SIG-M5 treated with dmso at 0.1 percent for 504 hours (cell line): ENCODE measurements at regions not wholly inside any gene's neighbourhood (a gene's known extent, or its start where the extent isn't known, plus 50 kb on each side); places are given as distances from the start of the nearest gene placed in this dataset.

Source experiments
- DNase-seq: peaks from one replicate; lab custom pipeline; 2025; ENCODE audit not compliant: unreplicated experiment; lab: John Stamatoyannopoulos, UW

DNA sequence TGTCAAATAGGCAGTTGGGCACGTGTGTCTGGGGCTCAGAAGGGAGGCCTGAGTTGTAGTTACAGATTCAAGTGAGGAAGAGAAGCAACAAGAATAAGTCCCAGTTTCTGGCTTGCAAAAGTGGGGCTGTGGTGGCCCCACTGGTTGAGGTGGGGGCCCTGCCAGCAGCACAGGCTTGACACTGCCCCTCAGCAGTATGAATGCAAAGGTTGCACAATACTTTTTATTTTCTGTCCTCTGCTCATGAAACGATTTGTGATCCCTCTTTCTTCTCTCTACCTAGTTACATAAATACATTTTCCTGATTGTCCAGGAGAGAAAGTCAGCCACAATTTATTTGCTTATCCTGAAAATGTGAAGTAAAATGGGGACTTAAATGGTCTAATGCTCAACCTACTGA, 577.8 kb downstream of the AACS start:
- DNase-seq: no peak

DNA sequence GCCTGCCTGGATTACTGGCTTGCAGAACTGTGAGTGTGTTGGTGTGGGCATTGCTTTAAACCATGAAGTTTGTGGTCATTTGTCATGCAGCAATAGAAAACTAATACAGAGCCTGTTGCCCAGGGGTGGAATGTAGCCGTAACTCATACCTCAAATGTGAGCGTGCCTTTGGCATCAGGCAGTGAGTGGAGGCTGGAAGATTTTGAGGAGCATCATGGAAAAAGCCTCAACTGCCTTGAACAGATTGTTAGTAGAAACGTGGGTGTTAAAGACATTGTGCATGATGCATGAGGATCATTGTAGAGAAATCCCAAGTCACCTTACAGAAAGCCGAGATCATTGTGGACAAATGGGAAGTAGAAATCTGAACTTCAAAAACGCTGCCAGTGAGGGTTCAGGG, 580.5 kb downstream of the AACS start:
- DNase-seq: no peak

DNA sequence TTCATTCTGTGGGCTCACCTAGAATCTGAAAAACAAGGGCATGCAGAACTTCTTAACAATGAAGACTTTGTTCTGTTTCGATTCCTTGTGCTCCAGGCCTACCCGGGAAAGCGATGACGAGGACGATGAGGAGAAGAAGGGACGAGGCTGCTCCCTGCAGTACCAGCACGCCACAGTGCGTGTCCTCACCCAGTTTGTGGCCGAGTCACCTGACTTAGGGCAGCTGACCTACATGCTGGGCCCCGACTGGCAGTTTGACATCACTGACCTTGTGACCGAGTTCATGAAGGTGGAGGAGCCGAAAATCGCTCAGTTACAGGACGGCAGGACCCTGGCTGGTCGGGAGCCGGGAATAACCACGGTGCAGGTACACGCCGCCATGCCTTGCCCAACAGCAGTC, 585.4 kb downstream of the AACS start:
- DNase-seq: no peak

- no peak for DNase-seq
Measured at GRCh38 chr12:125651625-125652024, 586.4 kb downstream of the AACS start.

DNA sequence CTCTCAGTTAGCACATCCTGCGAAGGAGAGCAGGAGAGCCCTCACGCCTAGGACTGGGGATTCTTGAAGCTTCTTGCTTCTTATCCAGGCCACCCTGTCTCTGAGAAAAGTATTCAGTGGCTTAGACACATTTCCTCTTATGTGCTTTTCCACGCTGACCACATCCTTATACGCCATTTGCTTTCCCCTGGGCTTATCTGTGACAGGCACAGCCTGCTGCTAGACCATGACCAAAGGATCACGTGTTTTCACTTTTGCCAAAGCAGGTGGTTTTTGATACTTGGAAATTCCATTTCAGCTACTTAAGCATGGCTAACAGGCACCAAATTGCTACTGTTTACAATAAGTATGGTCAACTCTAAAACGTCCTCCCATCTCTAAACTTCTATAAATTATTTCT, 587.4 kb downstream of the AACS start:
- DNase-seq: no peak

- DNase-seq: no peak
Measured at GRCh38 chr12:125657681-125658080, 592.4 kb downstream of the AACS start.

GRCh38 chr12:125674554-125675338, 609.5 kb downstream of the AACS start:
- no peak for DNase-seq

DNA sequence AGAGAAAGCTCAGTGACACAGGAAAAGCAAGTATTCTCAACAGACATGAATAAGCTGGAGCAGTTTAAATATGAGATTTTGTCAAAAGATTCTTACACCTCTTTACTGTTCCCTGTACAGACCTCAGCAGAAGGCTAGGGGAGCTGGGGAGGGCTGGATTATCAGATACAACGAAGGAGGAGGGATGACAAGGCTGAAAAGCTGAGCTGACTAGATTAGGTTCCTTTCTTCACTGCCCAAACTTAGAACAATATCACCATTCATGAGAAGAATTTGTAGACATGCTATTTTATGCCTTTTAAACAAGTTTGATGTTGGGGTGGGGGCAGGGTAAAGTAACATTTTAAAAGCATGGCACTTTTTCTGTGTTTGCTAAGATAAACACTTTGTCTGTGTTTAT, 611.1 kb downstream of the AACS start:
- DNase-seq: no peak

DNA sequence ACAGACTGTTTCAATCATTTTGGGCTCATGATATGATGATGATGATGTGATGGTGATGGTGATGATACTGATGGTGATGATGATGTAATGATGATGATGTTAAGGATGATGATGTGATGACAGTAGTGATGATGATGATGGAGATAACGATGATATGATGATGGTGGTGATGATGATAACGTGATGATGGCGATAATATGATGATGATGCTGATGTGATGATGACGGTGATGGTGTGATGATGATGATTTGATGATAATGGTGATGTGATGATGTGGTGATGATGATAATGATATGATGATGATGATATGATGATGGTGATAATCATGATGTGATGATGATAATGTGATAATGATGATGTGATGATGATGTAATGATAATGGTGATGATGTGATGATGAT, 612.6 kb downstream of the AACS start:
- DNase-seq: no peak

DNA sequence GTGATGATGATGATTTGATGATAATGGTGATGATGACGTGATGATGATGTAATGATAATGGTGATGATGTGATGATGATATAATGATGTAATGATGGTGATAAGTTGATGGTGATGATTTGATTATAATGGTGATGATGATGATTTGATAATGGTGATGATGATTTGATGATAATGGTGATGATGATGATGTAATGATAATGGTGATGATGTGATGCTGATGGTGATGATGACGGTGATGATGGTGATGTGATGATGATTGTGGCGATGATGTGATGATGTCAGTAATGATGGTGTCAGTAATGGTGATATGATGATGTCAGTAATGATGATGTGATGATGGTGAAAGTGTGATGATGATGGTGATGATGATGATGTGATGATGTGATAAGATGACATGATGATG, 613.4 kb downstream of the AACS start:
- no peak for DNase-seq

DNA sequence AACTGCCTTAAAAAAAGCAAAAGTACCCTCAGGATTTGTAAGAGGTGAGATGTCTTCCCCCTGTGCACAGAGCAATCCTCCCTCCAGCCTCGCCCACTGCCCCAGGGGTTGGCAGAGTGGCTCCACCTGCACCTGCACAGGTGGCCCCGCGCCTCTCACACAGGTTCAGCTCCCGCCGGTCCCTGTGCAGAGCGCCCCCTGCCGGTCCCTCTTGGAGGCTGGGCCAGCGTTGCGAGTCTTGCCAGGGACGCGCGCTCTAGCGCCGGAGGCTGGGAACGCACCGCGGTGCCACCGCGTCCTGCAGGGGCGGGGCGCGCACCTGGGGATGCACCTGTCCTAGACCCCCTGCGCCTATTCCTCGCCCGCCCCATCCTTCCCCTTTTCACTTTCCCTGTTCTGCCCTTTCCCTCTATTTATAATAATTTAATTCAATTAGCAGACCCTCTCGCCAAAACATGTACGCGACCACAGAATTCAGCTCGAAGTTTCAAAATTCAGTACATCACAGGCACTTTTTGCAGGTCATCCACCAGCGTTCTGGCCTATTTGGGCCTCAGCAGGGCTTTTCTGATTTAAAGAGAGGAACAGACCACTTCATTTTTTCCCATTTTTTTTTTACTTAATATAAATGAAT, 618.6 kb downstream of the AACS start:
- no peak for DNase-seq

- no peak for DNase-seq
Measured at GRCh38 chr12:125684968-125685790, 619.9 kb downstream of the AACS start.

DNA sequence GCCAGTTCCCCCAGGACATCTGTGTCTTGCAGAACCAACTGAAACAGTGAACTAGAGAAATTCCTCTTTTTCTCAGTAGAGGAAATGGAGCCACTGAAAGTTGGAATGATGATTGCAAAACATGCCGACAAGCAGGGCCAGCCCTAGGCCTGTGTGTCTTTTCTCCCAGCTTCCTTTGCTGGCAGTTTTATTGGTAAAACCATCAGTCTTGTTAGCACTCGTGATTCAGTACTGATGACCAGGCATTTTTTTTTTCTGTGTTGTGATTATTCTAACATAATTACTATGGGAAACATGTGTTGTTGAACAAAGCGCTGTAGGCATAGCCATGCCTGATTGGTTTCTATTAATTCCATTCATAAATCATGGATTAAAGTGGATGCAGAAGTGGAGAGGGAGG, 620.7 kb downstream of the AACS start:
- DNase-seq: no peak

- DNase-seq: no peak
Measured at GRCh38 chr12:125687403-125687802, 622.2 kb downstream of the AACS start.

GRCh38 chr12:125687820-125688219, 622.6 kb downstream of the AACS start:
- no peak for DNase-seq

- no peak for DNase-seq
Measured at GRCh38 chr12:125688223-125688622, 623.0 kb downstream of the AACS start.

DNA sequence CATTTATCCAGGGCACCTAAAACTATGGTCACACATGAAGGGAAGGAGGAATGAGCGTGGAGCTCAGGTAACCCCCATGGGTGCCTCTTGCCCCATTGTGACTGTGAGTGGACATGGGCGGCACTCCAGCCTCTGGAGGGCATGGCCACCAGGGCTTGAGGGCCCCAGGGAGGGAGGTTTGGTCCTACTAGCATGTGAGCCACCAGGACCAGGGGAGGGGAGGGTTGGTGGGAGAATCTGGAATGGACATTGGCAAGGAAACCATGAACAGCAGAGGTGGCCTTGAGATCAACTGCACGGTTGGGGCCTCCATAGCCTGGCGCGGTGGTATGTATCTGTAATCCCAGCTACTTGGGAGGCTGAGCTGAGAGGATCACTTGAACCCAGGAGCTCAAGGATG, 623.6 kb downstream of the AACS start:
- DNase-seq: no peak

GRCh38 chr12:125689576-125690410, 624.6 kb downstream of the AACS start:
- DNase-seq: no peak

DNA sequence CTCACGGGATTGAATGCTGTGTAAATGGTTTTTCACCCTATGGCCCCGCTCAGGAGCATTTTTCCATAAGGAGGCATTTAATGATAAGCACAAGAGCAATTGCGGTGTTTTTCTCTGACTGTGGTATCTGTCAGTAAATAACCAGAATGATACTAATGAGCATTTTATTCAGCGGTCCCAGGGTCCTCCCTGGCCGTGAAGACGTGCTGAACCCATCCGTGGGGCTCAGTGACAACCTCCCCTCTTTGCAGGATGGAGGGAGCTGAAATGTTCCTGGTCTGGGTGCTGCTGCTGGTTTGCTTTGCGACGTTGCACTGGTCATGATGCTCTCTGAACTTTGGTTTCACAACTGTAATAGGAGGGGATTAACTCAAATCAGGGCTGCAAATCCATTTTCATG, 625.6 kb downstream of the AACS start:
- no peak for DNase-seq

GRCh38 chr12:125696054-125696453, 630.8 kb downstream of the AACS start:
- no peak for DNase-seq

DNA sequence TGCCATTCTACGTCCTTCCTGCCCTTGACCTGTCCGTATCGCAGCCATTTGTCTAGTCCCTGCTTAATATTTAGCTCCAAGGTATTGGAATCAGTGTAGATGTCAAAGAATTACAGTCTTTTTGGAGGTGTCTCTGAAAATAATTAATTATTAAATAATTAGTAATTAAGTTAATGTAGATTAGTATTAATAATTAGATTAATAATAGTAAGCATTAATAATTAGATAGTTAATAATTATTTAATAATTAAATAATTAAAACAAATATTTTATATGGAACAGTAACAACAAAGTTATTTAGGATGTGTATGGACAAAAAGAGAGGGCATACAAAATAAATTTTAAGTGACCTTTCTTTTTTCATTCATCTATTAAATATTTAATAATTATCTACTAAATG, 639.6 kb downstream of the AACS start:
- DNase-seq: no peak
